SU-DHL-6 (cell line): ENCODE measurements at regions not wholly inside any gene's neighbourhood (a gene's known extent, or its start where the extent isn't known, plus 50 kb on each side); places are given as distances from the start of the nearest gene placed in this dataset.
"Not testable (repeated sequence)": the region's sequence is repeated elsewhere in the genome, so short reads cannot be mapped to it uniquely, and the experiment has no call there.

ENCODE experiments used
- H2AFZ ChIP-seq: fragments of 200-600 bp; sonication (generic); 2 replicates; pipeline ENCODE4 v1.6.1; 2014; ENCODE audit warnings: low read depth, mild to moderate bottlenecking, moderate library complexity, mixed read lengths, antibody characterized with exemption, low read length; ENCODE audit not compliant: severe bottlenecking
- H3F3A ChIP-seq: fragments of 200-600 bp; shearing (Covaris generic); 2 replicates; pipeline ENCODE4 v1.6.0; 2016; ENCODE audit warnings: antibody characterized with exemption, mild to moderate bottlenecking; ENCODE audit not compliant: insufficient read depth
- H3K27ac ChIP-seq: fragments of 200-600 bp; sonication (generic); 2 replicates; pipeline ENCODE4 v1.5.1; 2016; ENCODE audit warnings: low read depth, mild to moderate bottlenecking, low read length, moderate library complexity, mixed read lengths
- H3K27me3 ChIP-seq: fragments of 200-600 bp; sonication (generic), shearing (Covaris generic); 2 replicates; pipeline ENCODE4 v1.6.0; 2014; ENCODE audit warnings: mild to moderate bottlenecking, low read length
- H3K36me3 ChIP-seq: fragments of 200-600 bp; sonication (generic); 2 replicates; pipeline ENCODE4 v1.6.1; 2014; ENCODE audit warnings: mild to moderate bottlenecking, low read length, mixed read lengths
- H3K4me2 ChIP-seq: fragments of 300-600, 200-600 bp; shearing (Covaris generic), sonication (generic); 2 replicates; pipeline ENCODE4 v1.6.0; 2014; ENCODE audit warnings: low read length, low read depth, mild to moderate bottlenecking; ENCODE audit not compliant: poor library complexity, severe bottlenecking
- H3K4me3 ChIP-seq: fragments of 200-600 bp; sonication (generic); 2 replicates; pipeline ENCODE4 v1.5.1; 2014; ENCODE audit warnings: antibody characterized with exemption, low read length, mild to moderate bottlenecking, mixed read lengths; ENCODE audit not compliant: insufficient read depth, poor library complexity, severe bottlenecking
- H3K79me2 ChIP-seq: fragments of 200-600 bp; sonication (generic); 2 replicates; pipeline ENCODE4 v1.6.1; 2014; ENCODE audit warnings: mild to moderate bottlenecking, low read length, moderate library complexity; ENCODE audit not compliant: insufficient read depth
- H3K9ac ChIP-seq: fragments of 200-600 bp; sonication (generic); 2 replicates; pipeline ENCODE4 v1.7.0; 2014; ENCODE audit warnings: mild to moderate bottlenecking, low read length
- H3K9me2 ChIP-seq: fragments of 200-600 bp; sonication (generic); replicated peaks from 2 replicates; pipeline ENCODE4 v1.6.1; 2014; ENCODE audit warnings: low read length; ENCODE audit not compliant: insufficient read depth
- H3K9me3 ChIP-seq: fragments of 200-600 bp; sonication (generic); 2 replicates; pipeline ENCODE4 v1.6.1; 2014; ENCODE audit warnings: low read length, mixed read lengths; ENCODE audit not compliant: insufficient read depth
- H4K20me1 ChIP-seq: fragments of 200-600 bp; sonication (generic); 2 replicates; pipeline ENCODE4 v1.6.1; 2014; ENCODE audit warnings: low read depth, mild to moderate bottlenecking, antibody characterized with exemption, low read length, moderate library complexity, mixed read lengths
- EZH2phosphoT487 ChIP-seq: fragments of 200-600 bp; sonication (generic), shearing (Covaris generic); conservative IDR thresholded peaks from 2 replicates; pipeline ENCODE4 v1.6.1; 2018; ENCODE audit warnings: mild to moderate bottlenecking, antibody characterized with exemption, low read length, moderate library complexity, mixed read lengths
- TF ChIP-seq, protein P1 (sequence below): fragments of 200-600 bp; sonication (generic); IDR thresholded peaks from one replicate; pipeline ENCODE4 v1.5.1; 2017; ENCODE audit warnings: antibody characterized with exemption, mild to moderate bottlenecking, low read length, moderate library complexity; ENCODE audit not compliant: insufficient read depth, poor library complexity, severe bottlenecking

DNA sequence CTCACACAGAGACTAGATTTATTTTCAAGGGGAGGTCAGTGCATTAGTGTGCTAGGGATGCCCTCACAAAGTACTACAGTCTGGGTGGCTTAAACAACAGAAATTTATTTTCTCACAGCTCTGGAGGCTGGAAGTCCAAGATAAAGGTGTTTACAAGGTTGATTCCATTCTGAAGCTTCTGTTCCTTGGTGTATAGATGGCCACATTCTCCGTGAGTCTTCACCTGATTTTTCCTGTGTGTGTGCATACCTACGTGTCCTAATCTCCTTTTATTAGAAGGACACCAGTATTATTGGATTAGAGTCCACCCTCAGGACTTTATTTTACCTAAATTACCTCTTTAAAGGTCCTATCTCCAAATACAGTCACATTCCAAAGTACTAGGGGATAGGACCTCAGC lies 91.7 kb upstream of the FRMD4A start:
- Histone ChIP-seq H3K27me3 (no peaks in the 10 kb centered on the region), H3K36me3 (no peaks in the 10 kb centered on the region), H2AFZ (no peak overlapping the region), H3K4me2 (no peak overlapping the region), H4K20me1 (no peaks in the 10 kb centered on the region), H3F3A (no peaks in the 10 kb centered on the region), H3K4me3 (no peak overlapping the region), H3K9me2 (no peaks in the 10 kb centered on the region), H3K27ac (no peak overlapping the region), H3K9me3 (no peaks in the 10 kb centered on the region), H3K9ac (no peak overlapping the region), H3K79me2 (no peaks in the 10 kb centered on the region)
- TF ChIP-seq, protein P1, sequence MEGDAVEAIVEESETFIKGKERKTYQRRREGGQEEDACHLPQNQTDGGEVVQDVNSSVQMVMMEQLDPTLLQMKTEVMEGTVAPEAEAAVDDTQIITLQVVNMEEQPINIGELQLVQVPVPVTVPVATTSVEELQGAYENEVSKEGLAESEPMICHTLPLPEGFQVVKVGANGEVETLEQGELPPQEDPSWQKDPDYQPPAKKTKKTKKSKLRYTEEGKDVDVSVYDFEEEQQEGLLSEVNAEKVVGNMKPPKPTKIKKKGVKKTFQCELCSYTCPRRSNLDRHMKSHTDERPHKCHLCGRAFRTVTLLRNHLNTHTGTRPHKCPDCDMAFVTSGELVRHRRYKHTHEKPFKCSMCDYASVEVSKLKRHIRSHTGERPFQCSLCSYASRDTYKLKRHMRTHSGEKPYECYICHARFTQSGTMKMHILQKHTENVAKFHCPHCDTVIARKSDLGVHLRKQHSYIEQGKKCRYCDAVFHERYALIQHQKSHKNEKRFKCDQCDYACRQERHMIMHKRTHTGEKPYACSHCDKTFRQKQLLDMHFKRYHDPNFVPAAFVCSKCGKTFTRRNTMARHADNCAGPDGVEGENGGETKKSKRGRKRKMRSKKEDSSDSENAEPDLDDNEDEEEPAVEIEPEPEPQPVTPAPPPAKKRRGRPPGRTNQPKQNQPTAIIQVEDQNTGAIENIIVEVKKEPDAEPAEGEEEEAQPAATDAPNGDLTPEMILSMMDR = no peak
- no peak for TF ChIP-seq EZH2phosphoT487

DNA sequence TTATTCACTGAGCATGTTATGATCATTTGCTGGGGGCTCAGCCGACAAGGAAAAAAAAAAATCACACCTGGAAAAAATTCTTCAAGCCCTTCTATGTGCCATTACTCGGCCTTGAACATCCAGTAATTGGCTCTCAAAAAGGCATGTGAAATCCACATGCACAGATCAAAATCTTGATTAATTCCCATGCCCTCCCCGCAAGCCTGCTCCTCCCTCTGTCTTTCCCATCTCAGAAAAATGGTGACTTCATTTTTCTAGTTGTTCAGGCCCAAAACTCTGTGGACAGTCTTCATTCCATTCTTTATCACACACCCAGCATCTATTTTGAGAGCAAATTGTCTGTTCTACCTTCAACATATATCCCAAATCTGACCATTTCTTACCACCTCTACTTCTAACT lies 91.2 kb upstream of the FRMD4A start:
- no peaks in the 10 kb centered on the region for H3K36me3 ChIP-seq

DNA sequence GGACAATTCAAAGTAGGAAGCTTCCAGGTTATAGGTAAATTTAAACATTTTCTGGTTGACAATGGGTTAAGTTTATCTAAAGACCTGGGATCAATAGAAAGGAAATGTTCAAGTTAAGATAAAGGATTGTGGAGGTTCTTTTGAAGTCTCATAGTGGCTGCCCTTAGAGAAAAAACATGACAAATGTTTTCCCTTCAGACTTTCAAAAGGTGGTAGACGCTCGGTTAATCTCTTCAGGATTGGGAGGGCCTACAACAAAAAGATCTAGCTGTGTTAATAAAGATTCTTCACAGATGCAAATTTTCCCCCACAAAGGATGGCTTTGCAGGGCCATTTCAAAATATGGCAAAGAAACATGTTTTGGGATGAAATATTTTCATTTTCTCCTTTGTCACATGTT lies 86.6 kb upstream of the FRMD4A start:
- not testable (repeated sequence) for H3K27me3 ChIP-seq, H4K20me1 ChIP-seq, H2AFZ ChIP-seq, H3K9me3 ChIP-seq, H3K9me2 ChIP-seq, H3F3A ChIP-seq, H3K4me2 ChIP-seq, H3K27ac ChIP-seq, H3K4me3 ChIP-seq, H3K9ac ChIP-seq, H3K79me2 ChIP-seq, H3K36me3 ChIP-seq

More for the DNA sequence above, 91.2 kb upstream of the FRMD4A start:
- Histone ChIP-seq H3K27me3 (no peaks in the 10 kb centered on the region), H3K9me3 (no peaks in the 10 kb centered on the region), H3K9ac (no peak overlapping the region), H3K27ac (no peak overlapping the region), H4K20me1 (no peaks in the 10 kb centered on the region), H3K4me3 (no peak overlapping the region), H2AFZ (no peak overlapping the region), H3K79me2 (no peaks in the 10 kb centered on the region), H3K4me2 (no peak overlapping the region), H3K9me2 (no peaks in the 10 kb centered on the region), H3F3A (no peaks in the 10 kb centered on the region)
- no peak for TF ChIP-seq EZH2phosphoT487
- TF ChIP-seq, protein P1 = no peak

- no peaks in the 10 kb centered on the region for H3F3A ChIP-seq
- no peaks in the 10 kb centered on the region for H3K36me3 ChIP-seq
- TF ChIP-seq, protein P1 = no peak
- TF ChIP-seq EZH2phosphoT487 = no peak
- H3K9me2 ChIP-seq = no peaks in the 10 kb centered on the region
- H4K20me1 ChIP-seq = no peaks in the 10 kb centered on the region
- no peaks in the 10 kb centered on the region for H3K9me3 ChIP-seq
- H3K4me2 ChIP-seq = no peak overlapping the region
- no peak overlapping the region for H3K27ac ChIP-seq
- no peak overlapping the region for H2AFZ ChIP-seq
- no peaks in the 10 kb centered on the region for H3K79me2 ChIP-seq
- no peak overlapping the region for H3K9ac ChIP-seq
- H3K27me3 ChIP-seq = no peaks in the 10 kb centered on the region
- no peak overlapping the region for H3K4me3 ChIP-seq
These were observed 85.6 kb upstream of the FRMD4A start for GRCh38 chr10:14416308-14416700.
